ENCODE measurements at regions not wholly inside any gene's neighbourhood (a gene's known extent, or its start where the extent isn't known, plus 50 kb on each side); places are given as distances from the start of the nearest gene placed in this dataset.

DNA sequence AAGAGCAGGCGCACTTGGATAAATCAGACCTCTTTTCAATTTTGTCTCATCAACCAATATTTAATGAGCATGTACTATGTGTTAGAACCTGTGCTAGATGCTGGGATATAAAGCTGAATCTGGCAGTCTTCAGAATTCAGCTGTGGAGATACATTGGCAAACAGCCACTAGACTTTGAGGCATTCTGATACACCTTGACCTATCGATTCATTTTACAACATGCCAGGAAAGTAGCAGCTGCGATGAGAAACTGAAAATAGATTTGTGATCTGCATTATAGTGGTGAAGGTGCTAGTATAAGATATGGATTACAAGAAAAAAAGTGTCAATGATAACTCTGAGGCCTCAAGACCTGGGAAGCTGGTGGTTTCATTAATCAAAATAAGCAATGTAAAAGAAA, 1338.1 kb upstream of the TENM4 start:
- no peak for ATAC-seq (ENCODE audit: poor library complexity)
- no peaks in the 10 kb centered on the region for H3K4me1 ChIP-seq (ENCODE audit: insufficient read depth, low read length)
- no peak for DNase-seq
- H3K27ac ChIP-seq (ENCODE audit: low read depth in 1 of 2, low read length in 2 of 2) = no peak overlapping the region
- Mint-ChIP-seq H3K27ac (no peak overlapping the region), H3K4me1 (ENCODE audit: low read depth) (no peaks in the 10 kb centered on the region), H3K36me3 (ENCODE audit: low read depth) (no peaks in the 10 kb centered on the region), H3K27me3 (no peaks in the 10 kb centered on the region), H3K9me3 (peaks cover 2% of the 10 kb centered on the region), H3K4me3 (no peak overlapping the region)
- H3K9me3 ChIP-seq (ENCODE audit: control insufficient read depth in 1 of 2, insufficient read depth in 1 of 2, low read length in 2 of 2) = peaks cover 0 to 7% of the 10 kb centered on the region in 2 experiments
- no peaks in the 10 kb centered on the region for H3K27me3 ChIP-seq (ENCODE audit: control insufficient read depth in 1 of 2, insufficient read depth in 2 of 2, low read length in 2 of 2)
- ChIA-PET CTCF (no interaction called here), POLR2A (no interaction called here)
- TF ChIP-seq, protein P1, sequence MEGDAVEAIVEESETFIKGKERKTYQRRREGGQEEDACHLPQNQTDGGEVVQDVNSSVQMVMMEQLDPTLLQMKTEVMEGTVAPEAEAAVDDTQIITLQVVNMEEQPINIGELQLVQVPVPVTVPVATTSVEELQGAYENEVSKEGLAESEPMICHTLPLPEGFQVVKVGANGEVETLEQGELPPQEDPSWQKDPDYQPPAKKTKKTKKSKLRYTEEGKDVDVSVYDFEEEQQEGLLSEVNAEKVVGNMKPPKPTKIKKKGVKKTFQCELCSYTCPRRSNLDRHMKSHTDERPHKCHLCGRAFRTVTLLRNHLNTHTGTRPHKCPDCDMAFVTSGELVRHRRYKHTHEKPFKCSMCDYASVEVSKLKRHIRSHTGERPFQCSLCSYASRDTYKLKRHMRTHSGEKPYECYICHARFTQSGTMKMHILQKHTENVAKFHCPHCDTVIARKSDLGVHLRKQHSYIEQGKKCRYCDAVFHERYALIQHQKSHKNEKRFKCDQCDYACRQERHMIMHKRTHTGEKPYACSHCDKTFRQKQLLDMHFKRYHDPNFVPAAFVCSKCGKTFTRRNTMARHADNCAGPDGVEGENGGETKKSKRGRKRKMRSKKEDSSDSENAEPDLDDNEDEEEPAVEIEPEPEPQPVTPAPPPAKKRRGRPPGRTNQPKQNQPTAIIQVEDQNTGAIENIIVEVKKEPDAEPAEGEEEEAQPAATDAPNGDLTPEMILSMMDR (IDR thresholded peaks at IDR 0.05) = no peak
- intact Hi-C loops (cut with DNase I, micrococcal nuclease) = no loop called here
- H3K4me3 ChIP-seq (ENCODE audit: low read length) = no peak overlapping the region
- no peaks in the 10 kb centered on the region for H3K36me3 ChIP-seq (ENCODE audit: insufficient read depth, low read length)

DNA sequence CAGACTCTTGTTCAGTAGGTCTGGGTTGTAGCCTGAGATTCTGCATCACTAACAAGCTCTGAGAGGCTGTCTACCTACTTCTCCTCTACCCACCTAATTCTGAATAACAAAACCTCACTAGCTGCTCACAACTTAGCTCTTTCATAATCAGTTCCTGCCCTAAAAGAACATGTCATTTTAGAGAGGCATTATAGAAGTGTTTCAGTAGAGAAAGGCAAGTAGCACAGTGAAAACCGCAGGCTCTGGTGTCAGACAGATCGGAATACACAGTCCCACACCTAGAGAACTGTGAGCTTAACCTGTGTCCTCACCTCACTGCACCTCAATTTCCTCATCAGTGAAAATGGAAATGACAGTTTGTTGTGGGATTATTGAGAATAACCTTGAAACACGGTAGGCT, 1337.6 kb upstream of the TENM4 start:
- H3K9me3 ChIP-seq (ENCODE audit: control insufficient read depth in 1 of 2, insufficient read depth in 1 of 2, low read length in 2 of 2) = peaks cover 0 to 8% of the 10 kb centered on the region in 2 experiments
- H3K4me3 Mint-ChIP-seq = no peak overlapping the region
- peaks cover 4% of the 10 kb centered on the region for H3K9me3 Mint-ChIP-seq
- no peaks in the 10 kb centered on the region for H3K4me1 ChIP-seq (ENCODE audit: insufficient read depth, low read length)
- ChIA-PET POLR2A (no interaction called here), CTCF (no interaction called here)
- ATAC-seq (ENCODE audit: poor library complexity) (no peak), DNase-seq (no peak)
- intact Hi-C loops (cut with DNase I, micrococcal nuclease) = no loop called here
- TF ChIP-seq, protein P1 (IDR thresholded peaks at IDR 0.05) = no peak
- H3K4me1 Mint-ChIP-seq (ENCODE audit: low read depth) = no peaks in the 10 kb centered on the region
- H3K27ac Mint-ChIP-seq = no peak overlapping the region
- no peaks in the 10 kb centered on the region for H3K27me3 ChIP-seq (ENCODE audit: control insufficient read depth in 1 of 2, insufficient read depth in 2 of 2, low read length in 2 of 2)
- H3K36me3 Mint-ChIP-seq (ENCODE audit: low read depth) = no peaks in the 10 kb centered on the region
- no peaks in the 10 kb centered on the region for H3K36me3 ChIP-seq (ENCODE audit: insufficient read depth, low read length)
- no peak overlapping the region for H3K27ac ChIP-seq (ENCODE audit: low read depth in 1 of 2, low read length in 2 of 2)
- no peaks in the 10 kb centered on the region for H3K27me3 Mint-ChIP-seq
- H3K4me3 ChIP-seq (ENCODE audit: low read length) = no peak overlapping the region

DNA sequence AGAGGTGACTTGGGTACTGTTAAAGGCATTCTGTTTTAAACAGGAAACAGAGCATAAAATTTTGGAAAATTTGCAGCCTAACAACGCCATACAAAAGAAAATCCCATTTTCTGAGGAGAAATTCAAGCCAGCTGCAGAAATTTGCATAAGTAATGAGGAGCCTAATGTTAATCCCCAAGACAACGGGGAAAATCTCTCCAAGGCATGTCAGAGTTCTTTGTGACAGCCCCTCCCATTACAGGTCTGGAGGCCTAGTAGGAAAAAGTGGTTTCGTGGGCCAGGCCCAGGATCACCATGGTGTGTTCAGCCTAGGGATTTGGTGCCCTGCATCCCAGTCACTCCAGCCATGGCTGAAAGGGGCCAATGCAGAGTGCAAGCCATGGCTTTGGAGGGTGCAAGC, 1333.1 kb upstream of the TENM4 start:
- POLR2A ChIA-PET = no interaction called here
- H3K27ac ChIP-seq (ENCODE audit: low read depth in 1 of 2, low read length in 2 of 2) = no peak overlapping the region
- H3K4me1 ChIP-seq (ENCODE audit: insufficient read depth, low read length) = no peaks in the 10 kb centered on the region
- no peaks in the 10 kb centered on the region for H3K36me3 Mint-ChIP-seq (ENCODE audit: low read depth)
- peaks cover 0 to 8% of the 10 kb centered on the region in 2 experiments for H3K9me3 ChIP-seq (ENCODE audit: control insufficient read depth in 1 of 2, insufficient read depth in 1 of 2, low read length in 2 of 2)
- H3K4me3 ChIP-seq (ENCODE audit: low read length) = no peak overlapping the region
- no peak overlapping the region for H3K4me3 Mint-ChIP-seq
- intact Hi-C loops (cut with DNase I, micrococcal nuclease) = no loop called here
- DNase-seq (no peak), ATAC-seq (ENCODE audit: poor library complexity) (no peak)
- no peaks in the 10 kb centered on the region for H3K36me3 ChIP-seq (ENCODE audit: insufficient read depth, low read length)
- H3K27me3 ChIP-seq (ENCODE audit: control insufficient read depth in 1 of 2, insufficient read depth in 2 of 2, low read length in 2 of 2) = no peaks in the 10 kb centered on the region
- H3K4me1 Mint-ChIP-seq (ENCODE audit: low read depth) = no peaks in the 10 kb centered on the region
- CTCF ChIA-PET = no interaction called here
- TF ChIP-seq, protein P1 (IDR thresholded peaks at IDR 0.05) = no peak
- no peaks in the 10 kb centered on the region for H3K27me3 Mint-ChIP-seq
- H3K27ac Mint-ChIP-seq = no peak overlapping the region
- H3K9me3 Mint-ChIP-seq = peaks cover 6% of the 10 kb centered on the region

Measured in CD4-positive, alpha-beta T cell (primary cell).